Small intestine (tissue), 7 donors: ENCODE measurements at regions not wholly inside any gene's neighbourhood (a gene's known extent, or its start where the extent isn't known, plus 50 kb on each side); places are given as distances from the start of the nearest gene placed in this dataset.
A peak's percentile ranks its signal among the peaks of the same experiment; 100 is the strongest.

Experiments used
- DNase-seq, 2 donors: peaks; one replicate each; pipeline versions ENCODE4 v3.0.0 to v3.0.0-alpha.2; 2013
- FAIRE-seq: peaks from 2 replicates; lab custom pipeline; 2012; peaks lifted over from hg19 to GRCh38; lab: Jason Lieb, UNC
- H3K27ac ChIP-seq, 3 donors: one replicate each; pipeline ENCODE4 v1.5.1; 2013; ENCODE audit warnings: low read length in 2 of 3, mild to moderate bottlenecking in 2 of 3, control low read depth in 1 of 3, inconsistent platforms in 1 of 3, low read depth in 1 of 3, moderate library complexity in 1 of 3
- H3K27me3 ChIP-seq, 3 donors: one replicate each; pipeline ENCODE4 v1.6.1; 2013; ENCODE audit warnings: low read length in 3 of 3, inconsistent platforms in 1 of 3; ENCODE audit not compliant: control insufficient read depth in 3 of 3, insufficient read depth in 3 of 3
- H3K36me3 ChIP-seq, 3 donors: one replicate each; pipeline ENCODE4 v1.6.1; 2013; ENCODE audit warnings: low read length in 3 of 3, inconsistent platforms in 1 of 3, low read depth in 1 of 3, mild to moderate bottlenecking in 1 of 3, moderate library complexity in 1 of 3; ENCODE audit not compliant: control insufficient read depth in 3 of 3, insufficient read depth in 2 of 3
- H3K4me1 ChIP-seq, 3 donors: one replicate each; pipeline ENCODE4 v1.6.1; 2013; ENCODE audit warnings: low read length in 2 of 3, inconsistent platforms in 1 of 3, low read depth in 1 of 3, mild to moderate bottlenecking in 1 of 3, moderate library complexity in 1 of 3; ENCODE audit not compliant: control insufficient read depth in 3 of 3, insufficient read depth in 2 of 3
- H3K4me3 ChIP-seq, 3 donors: one replicate each; pipeline ENCODE4 v1.5.1; 2013; ENCODE audit warnings: low read length in 3 of 3, control low read depth in 1 of 3, inconsistent platforms in 1 of 3, low read depth in 1 of 3, mild to moderate bottlenecking in 1 of 3, moderate library complexity in 1 of 3
- H3K9me3 ChIP-seq, 2 donors: one replicate each; pipeline ENCODE4 v1.6.1; 2013; ENCODE audit warnings: low read depth in 1 of 2, low read length in 1 of 2; ENCODE audit not compliant: control insufficient read depth in 2 of 2, insufficient read depth in 1 of 2
- WGBS, 3 donors: extraction: QIAGEN DNeasy Blood & Tissue Kit; methylation state at CpG; one replicate each; pipeline ENCODE4 v1.1.7; 2013; 5-methylcytosine and 5-hydroxymethylcytosine counted together
- donor health status: healthy with polysubstance abuse.
- donor health status: control.
- donor health status: control.
- donor health status: Bipolar disorder and iron deficiency.
- donor health status: healthy.

DNA sequence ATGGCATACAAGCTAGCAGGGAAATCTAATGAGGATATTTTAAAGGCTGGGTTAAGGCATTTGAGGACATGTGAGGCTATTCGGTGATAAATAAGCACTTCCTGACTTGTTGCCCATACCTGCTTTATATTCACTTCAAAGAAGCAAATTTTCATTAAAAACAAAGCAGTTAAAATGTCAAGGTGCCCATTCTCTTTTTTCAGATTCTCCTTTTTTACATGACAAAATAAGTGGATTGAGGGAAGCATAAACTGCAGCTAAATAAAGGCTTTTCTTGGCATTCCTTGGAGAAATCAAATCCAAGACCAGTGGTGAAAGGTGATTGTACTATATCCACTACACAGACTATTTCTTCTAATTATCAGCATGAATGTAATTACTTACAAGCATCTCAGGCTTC is 166.9 kb downstream of the PTCSC3 start:
- Histone ChIP-seq H3K27me3 (peaks cover 0 to 2% (median 0%) of the 10 kb centered on the region in 3 donors), H3K4me1 (no peaks in the 10 kb centered on the region), H3K27ac (no peak overlapping the region), H3K9me3 (no peaks in the 10 kb centered on the region), H3K36me3 (no peaks in the 10 kb centered on the region), H3K4me3 (no peak overlapping the region)
- WGBS, 3 donors, result 42 to 74% (median 50%) methylated on average over 1 of the region's 1 CpG
- FAIRE-seq, result no peak
- no peak for DNase-seq

DNA sequence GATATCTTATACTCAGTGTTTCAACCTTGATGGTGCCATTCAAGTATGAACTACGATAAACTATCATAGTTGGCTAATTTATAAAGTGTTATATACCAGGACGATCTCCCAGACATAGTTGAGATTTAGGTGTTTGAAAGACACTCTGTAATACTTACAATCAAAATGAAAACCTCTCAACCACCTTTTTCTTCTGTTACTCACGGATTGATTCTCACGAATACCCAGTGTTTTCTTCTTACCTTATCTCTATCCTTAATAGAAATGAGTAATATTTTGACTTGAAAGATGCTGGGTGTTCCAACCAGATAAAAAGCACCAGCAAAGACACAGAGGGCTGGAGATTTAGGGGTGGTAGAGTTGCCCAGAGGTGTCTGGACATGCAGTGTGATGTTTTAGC is 169.9 kb downstream of the PTCSC3 start:
- no peaks in the 10 kb centered on the region for H3K36me3 ChIP-seq
- DNase-seq, result no peak
- FAIRE-seq, result no peak
- no peaks in the 10 kb centered on the region for H3K9me3 ChIP-seq
- no peak overlapping the region for H3K27ac ChIP-seq
- no peak overlapping the region for H3K4me3 ChIP-seq
- WGBS, 3 donors, result 85 to 91% (median 91%) methylated on average over 4 of the region's 4 CpGs
- H3K4me1 ChIP-seq, result no peaks in the 10 kb centered on the region
- no peaks in the 10 kb centered on the region for H3K27me3 ChIP-seq

- no peak for DNase-seq
- H3K4me1 ChIP-seq, result no peaks in the 10 kb centered on the region
- no peaks in the 10 kb centered on the region for H3K27me3 ChIP-seq
- no peak overlapping the region for H3K4me3 ChIP-seq
- no peaks in the 10 kb centered on the region for H3K9me3 ChIP-seq
- no peak for FAIRE-seq
- no peak overlapping the region for H3K27ac ChIP-seq
- H3K36me3 ChIP-seq, result no peaks in the 10 kb centered on the region
- 74 to 89% (median 88%) methylated on average over 4 of the region's 4 CpGs for WGBS, 3 donors
Observed at GRCh38 chr14:36005670-36006069, 170.9 kb downstream of the PTCSC3 start.

DNA sequence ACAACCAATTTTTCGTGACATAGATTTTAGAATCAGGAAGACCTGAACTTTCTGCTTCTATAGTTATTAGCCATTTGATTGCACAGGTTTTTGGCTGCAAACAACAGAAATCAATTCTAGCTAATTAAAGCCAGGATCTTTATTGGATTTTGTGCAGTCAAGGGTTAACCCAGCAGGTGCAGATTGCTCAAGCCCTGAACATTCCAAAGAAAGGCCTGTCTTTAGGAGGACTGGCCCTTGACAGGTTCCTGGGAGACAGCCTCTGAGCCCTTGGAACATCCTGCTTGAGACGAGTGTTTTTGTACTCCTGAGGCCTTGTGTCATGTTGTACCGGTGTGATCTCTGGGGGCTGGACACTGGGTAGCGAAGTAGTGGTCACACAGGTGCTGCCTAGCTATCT is 174.6 kb downstream of the PTCSC3 start:
- Histone ChIP-seq H3K36me3 (no peaks in the 10 kb centered on the region), H3K27me3 (no peaks in the 10 kb centered on the region), H3K4me3 (no peak overlapping the region), H3K27ac (no peak overlapping the region), H3K4me1 (no peaks in the 10 kb centered on the region), H3K9me3 (no peaks in the 10 kb centered on the region)
- DNase-seq (no peak), FAIRE-seq (no peak)
- WGBS, 3 donors, result 82 to 87% (median 86%) methylated on average over 4 of the region's 4 CpGs

GRCh38 chr14:35999294-35999693 is 173.2 kb downstream of the BRMS1L start:
- no peak overlapping the region for H3K4me3 ChIP-seq
- H3K9me3 ChIP-seq, result no peaks in the 10 kb centered on the region
- H3K27ac ChIP-seq, result no peak overlapping the region
- no peak for FAIRE-seq
- no peak for DNase-seq
- H3K27me3 ChIP-seq, result no peaks in the 10 kb centered on the region
- no peaks in the 10 kb centered on the region for H3K36me3 ChIP-seq
- WGBS, 3 donors, result 35 to 82% (median 66%) methylated on average over 5 of the region's 5 CpGs
- H3K4me1 ChIP-seq, result no peaks in the 10 kb centered on the region

DNA sequence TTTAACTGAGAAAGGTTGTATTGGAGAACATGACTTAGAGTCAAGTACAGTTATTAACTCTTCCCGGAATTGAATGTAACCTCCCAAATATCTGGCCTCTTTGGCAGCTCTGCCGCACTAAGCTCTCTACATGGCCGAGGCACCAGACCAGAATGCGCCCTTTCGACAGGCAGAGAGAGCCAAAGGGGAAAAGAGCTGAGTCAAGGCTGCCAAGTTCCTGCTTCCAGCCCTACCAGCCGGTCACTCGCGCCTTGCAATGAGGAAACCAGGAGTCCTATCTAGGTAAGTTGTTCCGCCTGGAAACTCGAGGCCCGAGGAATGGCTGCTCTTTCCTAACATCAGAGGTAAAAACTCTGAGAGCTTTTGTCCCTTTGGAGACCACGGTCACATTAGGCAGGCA is 172.2 kb downstream of the BRMS1L start:
- Histone ChIP-seq H3K27ac (no peak overlapping the region), H3K36me3 (no peaks in the 10 kb centered on the region), H3K27me3 (no peaks in the 10 kb centered on the region), H3K9me3 (no peaks in the 10 kb centered on the region), H3K4me1 (no peaks in the 10 kb centered on the region), H3K4me3 (no peak overlapping the region)
- FAIRE-seq (no peak), DNase-seq (peak in 1 of 2 donors; percentile 55)
- 21 to 74% (median 42%) methylated on average over 12 of the region's 12 CpGs for WGBS, 3 donors

DNA sequence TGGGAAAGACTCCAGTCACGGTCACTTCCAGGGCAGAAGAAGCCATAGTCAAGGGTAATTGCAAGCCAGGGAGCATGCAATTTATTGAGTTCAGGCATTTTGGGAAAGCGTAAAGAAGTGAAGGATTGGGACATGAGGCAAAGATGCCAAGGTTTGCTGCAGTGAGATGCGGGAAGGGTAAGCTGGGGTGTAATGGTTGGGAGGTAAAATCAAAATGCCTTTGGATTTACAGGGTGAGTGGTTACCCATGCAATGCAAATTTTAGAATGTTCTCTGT is 167.5 kb downstream of the BRMS1L start:
- no peaks in the 10 kb centered on the region for H3K9me3 ChIP-seq
- H3K36me3 ChIP-seq, result no peaks in the 10 kb centered on the region
- WGBS, 3 donors, result 92 to 96% (median 94%) methylated on average over 3 of the region's 3 CpGs
- H3K27ac ChIP-seq, result no peak overlapping the region
- FAIRE-seq, result no peak
- H3K4me1 ChIP-seq, result no peaks in the 10 kb centered on the region
- no peaks in the 10 kb centered on the region for H3K27me3 ChIP-seq
- no peak overlapping the region for H3K4me3 ChIP-seq
- DNase-seq, result no peak

- FAIRE-seq, result no peak
- H3K4me3 ChIP-seq, result no peak overlapping the region
- 85 to 87% (median 87%) methylated on average over 5 of the region's 5 CpGs for WGBS, 3 donors
Observed at GRCh38 chr14:35992816-35993683, 166.9 kb downstream of the BRMS1L start.

DNA sequence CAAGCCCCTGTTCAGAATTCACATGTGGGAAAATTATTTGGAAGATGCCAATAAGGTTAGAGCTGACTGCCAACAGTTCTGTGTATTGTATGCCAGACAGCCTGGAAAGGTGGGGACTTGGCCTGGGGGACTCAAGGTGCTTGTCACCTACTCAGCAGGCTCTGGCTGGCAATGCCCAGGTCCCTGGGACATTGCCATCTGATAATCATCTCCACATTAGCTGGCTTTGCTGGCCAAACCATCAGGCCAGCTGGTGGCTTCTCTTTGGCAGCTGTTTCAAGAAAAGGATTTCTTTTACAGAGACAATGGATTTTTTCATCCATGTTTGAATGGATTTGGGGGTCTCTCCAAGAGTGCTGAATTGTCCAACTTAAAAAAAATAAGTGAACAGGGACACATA is 165.2 kb downstream of the BRMS1L start:
- no peak for FAIRE-seq
- DNase-seq, result no peak
- Histone ChIP-seq H3K36me3 (no peaks in the 10 kb centered on the region), H3K27ac (no peak overlapping the region), H3K9me3 (no peaks in the 10 kb centered on the region), H3K4me1 (no peaks in the 10 kb centered on the region), H3K4me3 (no peak overlapping the region), H3K27me3 (no peaks in the 10 kb centered on the region)

More at GRCh38 chr14:35992816-35993683, 166.9 kb downstream of the BRMS1L start:
- Histone ChIP-seq H3K36me3 (no peaks in the 10 kb centered on the region), H3K27me3 (no peaks in the 10 kb centered on the region), H3K9me3 (no peaks in the 10 kb centered on the region), H3K27ac (no peak overlapping the region), H3K4me1 (no peaks in the 10 kb centered on the region)
- DNase-seq, result no peak
